GM18951 (cell line): ENCODE measurements at regions not wholly inside any gene's neighbourhood (a gene's known extent, or its start where the extent isn't known, plus 50 kb on each side); places are given as distances from the start of the nearest gene placed in this dataset.

ENCODE experiments used
- POLR2A ChIP-seq: IDR thresholded peaks from 4 replicates; pipeline ENCODE4 v1.6.1; 2011; ENCODE audit warnings: mild to moderate bottlenecking; ENCODE audit not compliant: insufficient read length, insufficient read depth; ENCODE audit errors: extremely low read depth
- in situ Hi-C: fragments of 300-500 bp; cut with MboI; formaldehyde crosslinking; loops from one replicate; pipeline ENCODE4 v1.12.0; 2022; ENCODE audit warnings: low sequenced_read_pairs, mixed read lengths, inconsistent platforms; ENCODE audit not compliant: unreplicated experiment

- no peak for TF ChIP-seq POLR2A
- in situ Hi-C loops = no loop called here
Observed at GRCh38 chr5:96509721-96510350, 76.8 kb upstream of the PCSK1 start.

- no peak for TF ChIP-seq POLR2A
- in situ Hi-C loops = no loop called here
Observed at GRCh38 chr5:96516631-96517071, 83.6 kb upstream of the PCSK1 start.

- in situ Hi-C loops = no loop called here
- no peak for TF ChIP-seq POLR2A
Observed at GRCh38 chr5:96517295-96517694, 84.2 kb upstream of the PCSK1 start.

- in situ Hi-C loops = no loop called here
- no peak for TF ChIP-seq POLR2A
Observed at GRCh38 chr5:96520345-96520744, 87.3 kb upstream of the PCSK1 start.

- in situ Hi-C loops = no loop called here
- no peak for TF ChIP-seq POLR2A
Observed at GRCh38 chr5:96522635-96523355, 89.7 kb upstream of the PCSK1 start.

GRCh38 chr5:96527768-96528661 lies 95.0 kb upstream of the PCSK1 start:
- in situ Hi-C loops = no loop called here
- TF ChIP-seq POLR2A = no peak

GRCh38 chr5:96528826-96529474 lies 95.9 kb upstream of the PCSK1 start:
- in situ Hi-C loops = no loop called here

GRCh38 chr5:96529559-96529958 lies 96.5 kb upstream of the PCSK1 start:
- in situ Hi-C loops = no loop called here
- TF ChIP-seq POLR2A = no peak

More at GRCh38 chr5:96528826-96529474, 95.9 kb upstream of the PCSK1 start:
- no peak for TF ChIP-seq POLR2A

- TF ChIP-seq POLR2A = no peak
- in situ Hi-C loops = no loop called here
Observed at GRCh38 chr5:96530901-96531300, 97.9 kb upstream of the PCSK1 start.

- in situ Hi-C loops = no loop called here
Observed at GRCh38 chr5:96533371-96533770, 100.3 kb upstream of the PCSK1 start.

GRCh38 chr5:96537386-96537785 lies 104.3 kb upstream of the PCSK1 start:
- in situ Hi-C loops = no loop called here
- no peak for TF ChIP-seq POLR2A

More at GRCh38 chr5:96533371-96533770, 100.3 kb upstream of the PCSK1 start:
- no peak for TF ChIP-seq POLR2A

GRCh38 chr5:96538808-96539250 lies 105.8 kb upstream of the PCSK1 start:
- in situ Hi-C loops = no loop called here
- TF ChIP-seq POLR2A = no peak

- in situ Hi-C loops = no loop called here
- no peak for TF ChIP-seq POLR2A
Observed at GRCh38 chr5:96546120-96546519, 113.1 kb upstream of the PCSK1 start.
